ENCODE measurements at regions not wholly inside any gene's neighbourhood (a gene's known extent, or its start where the extent isn't known, plus 50 kb on each side); places are given as distances from the start of the nearest gene placed in this dataset.

DNA sequence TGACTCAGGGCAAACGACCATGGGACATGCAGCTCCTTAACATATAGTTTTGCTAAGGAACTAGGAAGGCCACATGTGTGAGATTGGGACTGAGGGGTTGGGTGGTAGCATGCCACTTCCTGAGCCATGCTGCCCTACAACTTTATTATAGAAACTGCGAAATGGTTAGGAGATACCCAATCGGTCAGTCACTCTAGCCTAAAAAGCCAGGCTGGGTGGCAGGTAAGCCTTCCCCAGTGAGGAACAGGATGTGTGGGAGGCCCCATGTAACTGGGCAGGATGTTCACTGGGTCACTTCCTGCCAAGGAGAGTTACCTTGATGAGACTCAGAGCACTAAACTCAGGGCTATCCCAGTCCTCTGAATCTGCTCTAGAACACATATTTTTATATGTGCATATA lies 123.5 kb downstream of the MAP3K7 start:
- TF ChIP-seq, protein P1, sequence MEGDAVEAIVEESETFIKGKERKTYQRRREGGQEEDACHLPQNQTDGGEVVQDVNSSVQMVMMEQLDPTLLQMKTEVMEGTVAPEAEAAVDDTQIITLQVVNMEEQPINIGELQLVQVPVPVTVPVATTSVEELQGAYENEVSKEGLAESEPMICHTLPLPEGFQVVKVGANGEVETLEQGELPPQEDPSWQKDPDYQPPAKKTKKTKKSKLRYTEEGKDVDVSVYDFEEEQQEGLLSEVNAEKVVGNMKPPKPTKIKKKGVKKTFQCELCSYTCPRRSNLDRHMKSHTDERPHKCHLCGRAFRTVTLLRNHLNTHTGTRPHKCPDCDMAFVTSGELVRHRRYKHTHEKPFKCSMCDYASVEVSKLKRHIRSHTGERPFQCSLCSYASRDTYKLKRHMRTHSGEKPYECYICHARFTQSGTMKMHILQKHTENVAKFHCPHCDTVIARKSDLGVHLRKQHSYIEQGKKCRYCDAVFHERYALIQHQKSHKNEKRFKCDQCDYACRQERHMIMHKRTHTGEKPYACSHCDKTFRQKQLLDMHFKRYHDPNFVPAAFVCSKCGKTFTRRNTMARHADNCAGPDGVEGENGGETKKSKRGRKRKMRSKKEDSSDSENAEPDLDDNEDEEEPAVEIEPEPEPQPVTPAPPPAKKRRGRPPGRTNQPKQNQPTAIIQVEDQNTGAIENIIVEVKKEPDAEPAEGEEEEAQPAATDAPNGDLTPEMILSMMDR (IDR thresholded peaks at IDR 0.05), result no peak
- H3K9me3 ChIP-seq, result no peaks in the 10 kb centered on the region
- H3K27ac ChIP-seq, result no peak overlapping the region
- H3K4me1 ChIP-seq, result no peaks in the 10 kb centered on the region
- DNase-seq (no peak), ATAC-seq (no peak)
- H3K36me3 ChIP-seq, result no peaks in the 10 kb centered on the region
- no peak overlapping the region for H3K4me3 ChIP-seq
- H3K27me3 ChIP-seq, result no peaks in the 10 kb centered on the region
- intact Hi-C loops (cut with DNase I), result no loop called here

DNA sequence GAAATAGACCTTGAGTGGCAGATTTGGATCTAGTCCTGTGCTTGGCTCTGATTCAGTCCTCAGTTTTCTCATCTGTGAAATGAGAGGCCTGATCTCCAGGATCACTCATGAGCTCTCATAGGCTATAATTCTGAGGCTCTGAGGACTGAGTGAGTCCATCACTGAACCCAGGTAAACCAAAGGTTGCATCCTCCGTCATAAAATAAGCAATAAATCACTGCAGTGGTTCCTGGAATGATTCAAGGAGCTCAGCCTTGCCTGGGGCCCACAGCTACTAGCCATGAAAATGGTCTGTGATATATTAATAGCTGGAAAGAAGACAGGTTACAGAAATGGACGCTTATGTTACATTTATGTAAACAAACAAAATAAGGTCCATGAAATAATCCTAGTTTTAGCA lies 124.8 kb downstream of the MAP3K7 start:
- no peaks in the 10 kb centered on the region for H3K27me3 ChIP-seq
- DNase-seq, result no peak
- no peak overlapping the region for H3K4me3 ChIP-seq
- H3K36me3 ChIP-seq, result no peaks in the 10 kb centered on the region
- intact Hi-C loops (cut with DNase I), result no loop called here
- no peak overlapping the region for H3K27ac ChIP-seq
- no peak for ATAC-seq
- TF ChIP-seq, protein P1 (IDR thresholded peaks at IDR 0.05), result no peak
- no peaks in the 10 kb centered on the region for H3K9me3 ChIP-seq
- no peaks in the 10 kb centered on the region for H3K4me1 ChIP-seq

DNA sequence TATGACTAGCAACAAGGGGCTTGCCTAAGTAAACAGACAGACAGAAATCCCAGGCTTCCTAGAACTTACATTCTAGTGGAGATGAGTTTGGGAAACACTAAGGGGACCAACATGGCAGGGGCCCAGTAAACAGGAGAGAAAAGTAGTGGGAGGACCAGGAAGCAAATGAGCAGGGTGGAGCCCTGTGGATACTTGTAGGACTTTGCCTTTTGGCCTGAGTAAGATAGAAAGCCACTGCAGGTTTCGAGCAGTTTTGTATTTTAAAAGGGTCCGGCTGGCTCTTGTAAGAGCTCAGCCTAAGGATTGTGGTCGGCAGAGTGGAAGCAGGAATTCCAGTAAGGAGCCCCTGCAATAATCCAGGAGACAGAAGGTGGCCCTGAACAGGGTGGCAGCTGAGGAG lies 125.5 kb downstream of the MAP3K7 start:
- no peaks in the 10 kb centered on the region for H3K36me3 ChIP-seq
- DNase-seq, result no peak
- H3K9me3 ChIP-seq, result no peaks in the 10 kb centered on the region
- TF ChIP-seq, protein P1 (IDR thresholded peaks at IDR 0.05), result no peak
- H3K27ac ChIP-seq, result no peak overlapping the region
- no peaks in the 10 kb centered on the region for H3K27me3 ChIP-seq
- H3K4me3 ChIP-seq, result no peak overlapping the region
- no peaks in the 10 kb centered on the region for H3K4me1 ChIP-seq
- intact Hi-C loops (cut with DNase I), result no loop called here
- no peak for ATAC-seq

DNA sequence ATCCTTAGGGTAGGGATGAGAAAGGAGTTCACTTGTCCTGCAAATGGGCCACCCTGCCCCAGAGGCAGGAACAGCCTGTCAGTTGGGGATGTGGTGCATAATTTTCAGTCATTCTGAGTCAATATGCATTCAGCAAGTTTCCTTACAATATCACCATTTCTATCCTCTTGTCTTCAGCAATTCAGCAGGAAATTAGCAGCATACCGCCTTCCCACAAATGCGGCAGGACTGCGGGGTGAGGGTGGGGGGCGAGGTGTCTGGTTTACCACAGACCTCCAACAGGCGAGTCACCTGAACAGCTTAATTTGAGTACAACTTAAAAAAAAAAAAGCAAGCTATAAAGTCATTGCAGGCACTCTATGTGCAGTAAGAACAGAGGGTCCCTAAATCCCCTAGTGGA lies 126.8 kb downstream of the MAP3K7 start:
- Histone ChIP-seq H3K36me3 (no peaks in the 10 kb centered on the region), H3K9me3 (no peaks in the 10 kb centered on the region), H3K4me3 (no peak overlapping the region), H3K27me3 (no peaks in the 10 kb centered on the region), H3K27ac (no peak overlapping the region), H3K4me1 (no peaks in the 10 kb centered on the region)
- no peak for ATAC-seq
- intact Hi-C loops (cut with DNase I), result no loop called here
- DNase-seq, result no peak
- TF ChIP-seq, protein P1 (IDR thresholded peaks at IDR 0.05), result no peak

DNA sequence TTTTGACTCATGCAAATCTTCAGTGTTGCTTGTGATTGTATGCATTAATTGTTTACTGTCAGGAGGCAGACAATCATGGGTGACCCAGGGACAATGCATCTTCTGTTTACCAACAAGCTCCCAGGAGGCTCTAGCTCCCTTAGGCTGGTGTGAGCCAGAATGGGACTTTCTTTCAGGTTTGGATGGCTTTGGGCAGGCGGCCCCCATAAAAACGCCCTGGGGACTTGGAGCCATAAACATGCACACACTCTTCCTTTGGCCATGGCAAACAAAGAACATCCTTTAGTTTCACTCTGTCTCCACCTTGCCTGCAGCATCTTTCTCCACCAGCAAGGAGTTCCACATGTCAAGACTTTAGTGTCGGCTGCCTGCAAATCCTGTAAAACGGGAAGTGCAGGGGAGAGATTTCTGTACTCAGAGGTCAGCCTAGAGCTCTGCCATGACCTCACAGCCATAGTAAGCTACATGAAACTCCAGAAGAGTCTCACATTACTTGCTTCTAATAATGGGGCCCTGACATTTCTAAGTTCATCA lies 127.6 kb downstream of the MAP3K7 start:
- no peak for ATAC-seq
- DNase-seq, result no peak
- intact Hi-C loops (cut with DNase I), result no loop called here
- TF ChIP-seq, protein P1 (IDR thresholded peaks at IDR 0.05), result no peak
- Histone ChIP-seq H3K4me3 (no peak overlapping the region), H3K36me3 (no peaks in the 10 kb centered on the region), H3K27me3 (no peaks in the 10 kb centered on the region), H3K9me3 (no peaks in the 10 kb centered on the region), H3K4me1 (no peaks in the 10 kb centered on the region), H3K27ac (no peak overlapping the region)
